ENCODE measurements at regions not wholly inside any gene's neighbourhood (a gene's known extent, or its start where the extent isn't known, plus 50 kb on each side); places are given as distances from the start of the nearest gene placed in this dataset.

DNA sequence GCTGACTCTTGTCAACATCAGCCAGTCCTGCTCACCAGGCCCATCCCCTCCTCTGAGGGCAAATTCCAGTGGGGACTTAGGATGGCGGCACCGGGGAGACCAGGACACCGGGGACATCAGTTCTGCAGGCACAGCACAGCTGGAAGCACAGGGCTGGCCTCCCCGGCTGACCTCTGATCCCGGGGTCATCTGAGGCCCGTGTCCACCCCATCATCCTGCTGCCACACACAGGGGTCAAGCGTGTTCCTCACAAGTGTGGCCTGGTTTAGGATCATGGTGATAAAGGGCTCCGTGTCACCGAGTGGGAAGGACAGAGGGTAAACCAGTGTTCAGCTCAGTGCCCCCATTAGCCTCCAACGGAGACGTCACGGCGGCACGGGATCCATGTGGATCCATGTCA is 58.1 kb upstream of the CTDP1 start:
- Histone ChIP-seq H2AFZ (ENCODE audit: insufficient read depth, low read depth, low read length, poor library complexity, severe bottlenecking) (no peak overlapping the region), H3K9me3 (ENCODE audit: control extremely low read depth in 1 of 3, control insufficient read depth in 2 of 3, insufficient read depth in 1 of 3, low read length in 2 of 3) (peaks cover 0 to 11% (median 0%) of the 10 kb centered on the region in 3 donors), H3K79me2 (ENCODE audit: control insufficient read depth, insufficient read depth, low read length) (no peaks in the 10 kb centered on the region), H3K4me1 (ENCODE audit: control insufficient read depth in 2 of 2, insufficient read depth in 2 of 2, low read length in 2 of 2) (peaks cover 40 to 49% of the 10 kb centered on the region in 2 donors), H3K4me2 (replicated peaks; ENCODE audit: low read depth, low read length, poor library complexity, severe bottlenecking) (no peak overlapping the region), H4K20me1 (ENCODE audit: control insufficient read depth, insufficient read depth, low read length, poor library complexity, severe bottlenecking) (no peaks in the 10 kb centered on the region), H3K9ac (ENCODE audit: low read length) (no peak overlapping the region), H3K27ac (ENCODE audit: low read length in 2 of 2) (no peak overlapping the region), H3K36me3 (replicated peaks in 1 of 2; ENCODE audit: control extremely low read depth in 1 of 2, control insufficient read depth in 1 of 2, extremely low read depth in 1 of 2, insufficient read depth in 2 of 2, low read length in 1 of 2) (no peaks in the 10 kb centered on the region), H3K27me3 (replicated peaks in 1 of 4; ENCODE audit: control extremely low read depth in 1 of 4, control insufficient read depth in 3 of 4, insufficient read depth in 4 of 4, low read length in 3 of 4) (peaks cover 0 to 4% (median 1%) of the 10 kb centered on the region in 4 experiments), H3K4me3 (ENCODE audit: control extremely low read depth in 1 of 5, extremely low read depth in 1 of 5, insufficient read depth in 1 of 5, low read depth in 2 of 5, low read length in 4 of 5) (no peak overlapping the region)
- no peak overlapping the region for H3K27ac Mint-ChIP-seq
- ChIA-PET POLR2A (no interaction called here), CTCF (no interaction called here)
- peaks cover 35% of the 10 kb centered on the region for H3K4me1 Mint-ChIP-seq
- WGBS (ENCODE audit: insufficient coverage) = 94% methylated on average over 14 of the region's 14 CpGs
- DNase-seq (no peak), ATAC-seq (ENCODE audit: low read depth) (no peak)
- no peaks in the 10 kb centered on the region for H3K9me3 Mint-ChIP-seq (ENCODE audit: insufficient read depth)
- H3K4me3 Mint-ChIP-seq = no peak overlapping the region
- TF ChIP-seq, protein P1, sequence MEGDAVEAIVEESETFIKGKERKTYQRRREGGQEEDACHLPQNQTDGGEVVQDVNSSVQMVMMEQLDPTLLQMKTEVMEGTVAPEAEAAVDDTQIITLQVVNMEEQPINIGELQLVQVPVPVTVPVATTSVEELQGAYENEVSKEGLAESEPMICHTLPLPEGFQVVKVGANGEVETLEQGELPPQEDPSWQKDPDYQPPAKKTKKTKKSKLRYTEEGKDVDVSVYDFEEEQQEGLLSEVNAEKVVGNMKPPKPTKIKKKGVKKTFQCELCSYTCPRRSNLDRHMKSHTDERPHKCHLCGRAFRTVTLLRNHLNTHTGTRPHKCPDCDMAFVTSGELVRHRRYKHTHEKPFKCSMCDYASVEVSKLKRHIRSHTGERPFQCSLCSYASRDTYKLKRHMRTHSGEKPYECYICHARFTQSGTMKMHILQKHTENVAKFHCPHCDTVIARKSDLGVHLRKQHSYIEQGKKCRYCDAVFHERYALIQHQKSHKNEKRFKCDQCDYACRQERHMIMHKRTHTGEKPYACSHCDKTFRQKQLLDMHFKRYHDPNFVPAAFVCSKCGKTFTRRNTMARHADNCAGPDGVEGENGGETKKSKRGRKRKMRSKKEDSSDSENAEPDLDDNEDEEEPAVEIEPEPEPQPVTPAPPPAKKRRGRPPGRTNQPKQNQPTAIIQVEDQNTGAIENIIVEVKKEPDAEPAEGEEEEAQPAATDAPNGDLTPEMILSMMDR (IDR thresholded peaks at IDR 0.05) = no peak
- TF ChIP-seq EZH2 (IDR thresholded peaks at IDR 0.05; ENCODE audit: borderline replicate concordance, insufficient read depth, low read depth, low read length, poor library complexity, severe bottlenecking) = no peak
- no peaks in the 10 kb centered on the region for H3K27me3 Mint-ChIP-seq
- intact Hi-C loops (cut with micrococcal nuclease) = no loop called here

DNA sequence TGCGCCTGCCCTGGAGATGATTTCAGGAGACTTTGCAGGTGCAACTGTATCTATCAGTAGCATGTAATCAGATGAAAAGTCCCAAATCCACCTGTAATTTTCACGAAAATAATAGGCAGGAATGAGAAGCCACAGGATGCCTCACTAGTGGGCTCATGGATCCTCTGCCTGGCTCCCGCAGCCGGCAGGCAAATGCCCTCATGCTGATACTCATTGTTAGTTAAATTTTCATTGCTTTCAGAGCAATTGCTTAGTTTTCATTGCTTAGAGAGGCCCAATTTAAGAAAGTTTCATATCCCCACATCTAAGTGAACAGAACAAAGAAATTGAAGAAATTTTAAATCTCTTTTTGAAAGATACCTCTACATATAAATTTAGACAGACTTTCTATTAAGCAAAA is 57.6 kb upstream of the CTDP1 start:
- H3K36me3 ChIP-seq (replicated peaks in 1 of 2; ENCODE audit: control extremely low read depth in 1 of 2, control insufficient read depth in 1 of 2, extremely low read depth in 1 of 2, insufficient read depth in 2 of 2, low read length in 1 of 2) = no peaks in the 10 kb centered on the region
- ATAC-seq (ENCODE audit: low read depth) = no peak
- no peaks in the 10 kb centered on the region for H3K27me3 ChIP-seq (replicated peaks in 1 of 4; ENCODE audit: control extremely low read depth in 1 of 4, control insufficient read depth in 3 of 4, insufficient read depth in 4 of 4, low read length in 3 of 4)
- Mint-ChIP-seq H3K4me3 (no peak overlapping the region), H3K27me3 (no peaks in the 10 kb centered on the region), H3K4me1 (peaks cover 41% of the 10 kb centered on the region), H3K27ac (no peak overlapping the region), H3K9me3 (ENCODE audit: insufficient read depth) (no peaks in the 10 kb centered on the region)
- no peaks in the 10 kb centered on the region for H3K79me2 ChIP-seq (ENCODE audit: control insufficient read depth, insufficient read depth, low read length)
- H2AFZ ChIP-seq (ENCODE audit: insufficient read depth, low read depth, low read length, poor library complexity, severe bottlenecking) = no peak overlapping the region
- no peak overlapping the region for H3K4me2 ChIP-seq (replicated peaks; ENCODE audit: low read depth, low read length, poor library complexity, severe bottlenecking)
- TF ChIP-seq, protein P1 (IDR thresholded peaks at IDR 0.05) = no peak
- no peak for TF ChIP-seq EZH2 (IDR thresholded peaks at IDR 0.05; ENCODE audit: borderline replicate concordance, insufficient read depth, low read depth, low read length, poor library complexity, severe bottlenecking)
- H3K4me3 ChIP-seq (ENCODE audit: control extremely low read depth in 1 of 5, extremely low read depth in 1 of 5, insufficient read depth in 1 of 5, low read depth in 2 of 5, low read length in 4 of 5) = no peak overlapping the region
- no peaks in the 10 kb centered on the region for H4K20me1 ChIP-seq (ENCODE audit: control insufficient read depth, insufficient read depth, low read length, poor library complexity, severe bottlenecking)
- intact Hi-C loops (cut with micrococcal nuclease) = no loop called here
- no peak overlapping the region for H3K9ac ChIP-seq (ENCODE audit: low read length)
- peaks cover 42 to 49% of the 10 kb centered on the region in 2 donors for H3K4me1 ChIP-seq (ENCODE audit: control insufficient read depth in 2 of 2, insufficient read depth in 2 of 2, low read length in 2 of 2)
- no peak overlapping the region for H3K27ac ChIP-seq (ENCODE audit: low read length in 2 of 2)
- WGBS (ENCODE audit: insufficient coverage) = 85% methylated on average over 2 of the region's 4 CpGs
- CTCF ChIA-PET = no interaction called here
- peaks cover 0 to 11% (median 0%) of the 10 kb centered on the region in 3 donors for H3K9me3 ChIP-seq (ENCODE audit: control extremely low read depth in 1 of 3, control insufficient read depth in 2 of 3, insufficient read depth in 1 of 3, low read length in 2 of 3)
- POLR2A ChIA-PET = no interaction called here
- no peak for DNase-seq

All from B cell (primary cell).